ENCODE measurements at regions not wholly inside any gene's neighbourhood (a gene's known extent, or its start where the extent isn't known, plus 50 kb on each side); places are given as distances from the start of the nearest gene placed in this dataset.

- Histone ChIP-seq H4K5ac (ENCODE audit: insufficient read length, low read depth, low read length) (no peak overlapping the region), H3K27me3 (ENCODE audit: insufficient read depth, low read length) (no peaks in the 10 kb centered on the region), H3K27ac (ENCODE audit: insufficient read length, low read depth, low read length) (no peak overlapping the region), H3K56ac (ENCODE audit: insufficient read length, low read depth, low read length) (no peak overlapping the region), H3K18ac (ENCODE audit: insufficient read length, low read depth, low read length) (no peak overlapping the region), H2BK12ac (ENCODE audit: insufficient read length, low read depth, low read length) (no peak overlapping the region), H3T11ph (ENCODE audit: low read length) (no peak overlapping the region), H3K23ac (ENCODE audit: insufficient read length, low read depth, low read length) (no peak overlapping the region), H2AK5ac (ENCODE audit: insufficient read length, low read length) (no peak overlapping the region), H3K4me2 (ENCODE audit: insufficient read depth, insufficient read length, low read length) (no peak overlapping the region), H4K91ac (ENCODE audit: insufficient read length, low read depth, low read length) (no peak overlapping the region), H3K14ac (ENCODE audit: insufficient read depth, low read length) (no peak overlapping the region), H2BK5ac (ENCODE audit: insufficient read length, low read length) (no peak overlapping the region), H2BK15ac (ENCODE audit: low read depth, low read length) (no peak overlapping the region), H2BK20ac (ENCODE audit: low read depth, low read length, poor library complexity, severe bottlenecking) (no peak overlapping the region), H3K4ac (ENCODE audit: low read depth, low read length) (no peak overlapping the region), H3K4me1 (ENCODE audit: insufficient read depth, low read length) (no peaks in the 10 kb centered on the region), H3K23me2 (ENCODE audit: insufficient read length, low read depth, low read length, poor library complexity, severe bottlenecking) (no peaks in the 10 kb centered on the region), H2BK120ac (ENCODE audit: low read depth, low read length, poor library complexity, severe bottlenecking) (no peak overlapping the region), H3K9ac (ENCODE audit: extremely low read depth, insufficient read length, low read length) (no peak overlapping the region), H2AFZ (ENCODE audit: low read length) (no peak overlapping the region), H3K79me1 (ENCODE audit: insufficient read depth, low read depth, low read length, poor library complexity, severe bottlenecking) (no peaks in the 10 kb centered on the region), H4K8ac (replicated peaks; ENCODE audit: insufficient read length, low read depth, low read length) (no peak overlapping the region), H3K9me3 (ENCODE audit: control insufficient read depth, low read depth, low read length) (no peaks in the 10 kb centered on the region), H3K79me2 (ENCODE audit: insufficient read depth, low read length) (no peaks in the 10 kb centered on the region), H4K20me1 (ENCODE audit: control insufficient read depth, insufficient read depth, insufficient read length) (no peaks in the 10 kb centered on the region)
- no peak for DNase-seq
- no peak for TF ChIP-seq CTCF (conservative IDR thresholded peaks at IDR 0.05)
- H3K4me3 Mint-ChIP-seq: no peak overlapping the region
- no peaks in the 10 kb centered on the region for H3K36me3 Mint-ChIP-seq (ENCODE audit: insufficient read depth in 1 of 3, low read depth in 3 of 3)
- H3K27ac Mint-ChIP-seq: no peak overlapping the region
- H3K4me1 Mint-ChIP-seq: no peaks in the 10 kb centered on the region
- no peaks in the 10 kb centered on the region for H3K9me3 Mint-ChIP-seq
- no peaks in the 10 kb centered on the region for H3K27me3 Mint-ChIP-seq (ENCODE audit: low read depth)
- no CpG with 5 or more reads among the region's 1 CpG for WGBS (ENCODE audit: extremely low coverage, insufficient read length, low lambda C conversion rate)
These were observed 128.5 kb upstream of the HMHB1 start for GRCh38 chr5:143683459-143683858.

Data from H9 (cell line).